ENCODE measurements at regions not wholly inside any gene's neighbourhood (a gene's known extent, or its start where the extent isn't known, plus 50 kb on each side); places are given as distances from the start of the nearest gene placed in this dataset.
"Not testable (repeated sequence)": the region's sequence is repeated elsewhere in the genome, so short reads cannot be mapped to it uniquely, and the experiment has no call there.

DNA sequence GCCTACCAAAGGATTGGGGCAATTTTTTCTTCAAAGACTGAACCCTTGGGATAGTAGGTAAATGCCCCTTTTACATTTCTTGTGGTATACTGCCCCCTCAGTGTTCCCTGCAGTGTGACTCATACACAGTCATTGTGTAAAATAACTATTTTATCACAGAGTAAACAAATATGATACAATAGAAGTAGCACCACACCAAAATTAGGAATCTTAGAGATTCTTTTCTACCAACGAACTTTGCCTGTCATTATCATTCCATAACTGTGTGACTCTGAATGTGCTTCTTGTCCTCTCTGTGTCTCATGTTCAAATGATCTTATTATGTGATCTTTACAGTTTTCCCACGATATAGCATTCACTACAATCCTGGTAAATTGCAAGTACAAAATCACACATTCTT, 517.0 kb downstream of the ZIC3 start (continued):
- TF ChIP-seq, protein P1, sequence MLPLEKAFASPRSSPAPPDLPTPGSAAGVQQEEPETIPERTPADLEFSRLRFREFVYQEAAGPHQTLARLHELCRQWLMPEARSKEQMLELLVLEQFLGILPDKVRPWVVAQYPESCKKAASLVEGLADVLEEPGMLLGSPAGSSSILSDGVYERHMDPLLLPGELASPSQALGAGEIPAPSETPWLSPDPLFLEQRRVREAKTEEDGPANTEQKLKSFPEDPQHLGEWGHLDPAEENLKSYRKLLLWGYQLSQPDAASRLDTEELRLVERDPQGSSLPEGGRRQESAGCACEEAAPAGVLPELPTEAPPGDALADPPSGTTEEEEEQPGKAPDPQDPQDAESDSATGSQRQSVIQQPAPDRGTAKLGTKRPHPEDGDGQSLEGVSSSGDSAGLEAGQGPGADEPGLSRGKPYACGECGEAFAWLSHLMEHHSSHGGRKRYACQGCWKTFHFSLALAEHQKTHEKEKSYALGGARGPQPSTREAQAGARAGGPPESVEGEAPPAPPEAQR (CRISPR knock-in tag; IDR thresholded peaks at IDR 0.05): no peak
- no peak for TF ChIP-seq NR3C1 (CRISPR knock-in tag; conservative IDR thresholded peaks at IDR 0.05; ENCODE audit: low read depth)
- TF ChIP-seq, protein P2, sequence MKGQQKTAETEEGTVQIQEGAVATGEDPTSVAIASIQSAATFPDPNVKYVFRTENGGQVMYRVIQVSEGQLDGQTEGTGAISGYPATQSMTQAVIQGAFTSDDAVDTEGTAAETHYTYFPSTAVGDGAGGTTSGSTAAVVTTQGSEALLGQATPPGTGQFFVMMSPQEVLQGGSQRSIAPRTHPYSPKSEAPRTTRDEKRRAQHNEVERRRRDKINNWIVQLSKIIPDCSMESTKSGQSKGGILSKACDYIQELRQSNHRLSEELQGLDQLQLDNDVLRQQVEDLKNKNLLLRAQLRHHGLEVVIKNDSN (CRISPR knock-in tag; IDR thresholded peaks at IDR 0.05): no peak
- TF ChIP-seq SP1 (CRISPR knock-in tag; conservative IDR thresholded peaks at IDR 0.05): no peak
- TF ChIP-seq, protein P3, sequence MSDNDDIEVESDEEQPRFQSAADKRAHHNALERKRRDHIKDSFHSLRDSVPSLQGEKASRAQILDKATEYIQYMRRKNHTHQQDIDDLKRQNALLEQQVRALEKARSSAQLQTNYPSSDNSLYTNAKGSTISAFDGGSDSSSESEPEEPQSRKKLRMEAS (CRISPR knock-in tag; IDR thresholded peaks at IDR 0.05): no peak
- no peak for TF ChIP-seq NR1H2 (CRISPR knock-in tag; IDR thresholded peaks at IDR 0.05)
- no peak for TF ChIP-seq ATF1 (CRISPR knock-in tag; IDR thresholded peaks at IDR 0.05)

DNA sequence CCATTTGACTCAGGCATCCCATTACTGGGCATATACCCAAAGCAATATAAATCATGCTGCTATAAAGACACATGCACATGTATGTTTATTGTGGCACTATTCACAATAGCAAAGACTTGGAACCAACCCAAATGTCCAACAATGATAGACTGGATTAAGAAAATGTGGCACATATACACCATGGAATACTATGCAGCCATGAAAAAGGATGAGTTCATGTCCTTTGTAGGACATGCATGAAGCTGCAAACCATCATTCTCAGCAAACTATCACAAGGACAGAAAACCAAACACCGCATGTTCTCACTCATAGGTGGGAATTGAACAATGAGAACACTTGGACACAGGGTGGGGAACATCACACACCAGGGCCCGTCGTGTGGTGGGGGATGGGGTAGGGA, 545.0 kb downstream of the ZIC3 start:
- CTCF ChIA-PET; H3K9me3 Mint-ChIP-seq; H3K27me3 Mint-ChIP-seq (ENCODE audit: low read depth); H3K4me3 Mint-ChIP-seq; H3K36me3 Mint-ChIP-seq; H3K27ac Mint-ChIP-seq; POLR2A ChIA-PET; ATAC-seq; DNase-seq (ENCODE audit: low spot score): not testable (repeated sequence)
- peaks cover 19% of the 10 kb centered on the region for H3K4me1 Mint-ChIP-seq

DNA sequence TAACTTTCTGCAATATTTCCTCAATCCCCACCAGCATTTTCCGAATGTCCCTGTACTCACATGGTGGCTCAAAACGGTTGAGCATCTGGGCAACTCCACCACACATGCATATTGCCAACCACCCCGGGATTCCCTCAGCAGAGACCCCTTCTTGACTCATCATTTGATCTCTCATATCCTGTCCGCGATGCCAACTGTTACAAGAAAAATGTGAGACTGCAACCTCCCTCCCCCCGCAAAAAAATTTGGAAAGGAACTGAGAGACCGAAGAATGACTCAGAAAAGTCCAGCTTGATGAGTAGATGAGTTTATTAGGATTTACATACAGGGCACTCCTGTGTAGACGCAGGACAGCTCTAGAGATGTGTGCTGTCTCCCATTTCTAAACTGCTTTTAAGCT, 561.4 kb downstream of the ZIC3 start:
- Mint-ChIP-seq H3K4me3 (no peak overlapping the region), H3K36me3 (no peaks in the 10 kb centered on the region), H3K27ac (no peak overlapping the region), H3K27me3 (ENCODE audit: low read depth) (peaks cover 2% of the 10 kb centered on the region; the same call in 1 of the 2 replicates), H3K9me3 (no peaks in the 10 kb centered on the region), H3K4me1 (peaks cover 13% of the 10 kb centered on the region)
- ATAC-seq (no peak), DNase-seq (ENCODE audit: low spot score) (no peak)
- TF ChIP-seq CBFB (CRISPR knock-in tag; IDR thresholded peaks at IDR 0.05; ENCODE audit: low read depth) (no peak), ZNF423 (CRISPR knock-in tag; IDR thresholded peaks at IDR 0.05) (no peak), NFATC4 (CRISPR knock-in tag; IDR thresholded peaks at IDR 0.05) (no peak), GRHL2 (CRISPR knock-in tag; IDR thresholded peaks at IDR 0.05; ENCODE audit: insufficient replicate concordance, severe bottlenecking) (no peak), ZNF219 (CRISPR knock-in tag; IDR thresholded peaks at IDR 0.05; ENCODE audit: borderline replicate concordance) (no peak)
- TF ChIP-seq, protein P1 (CRISPR knock-in tag; IDR thresholded peaks at IDR 0.05): no peak
- TF ChIP-seq, protein P4, sequence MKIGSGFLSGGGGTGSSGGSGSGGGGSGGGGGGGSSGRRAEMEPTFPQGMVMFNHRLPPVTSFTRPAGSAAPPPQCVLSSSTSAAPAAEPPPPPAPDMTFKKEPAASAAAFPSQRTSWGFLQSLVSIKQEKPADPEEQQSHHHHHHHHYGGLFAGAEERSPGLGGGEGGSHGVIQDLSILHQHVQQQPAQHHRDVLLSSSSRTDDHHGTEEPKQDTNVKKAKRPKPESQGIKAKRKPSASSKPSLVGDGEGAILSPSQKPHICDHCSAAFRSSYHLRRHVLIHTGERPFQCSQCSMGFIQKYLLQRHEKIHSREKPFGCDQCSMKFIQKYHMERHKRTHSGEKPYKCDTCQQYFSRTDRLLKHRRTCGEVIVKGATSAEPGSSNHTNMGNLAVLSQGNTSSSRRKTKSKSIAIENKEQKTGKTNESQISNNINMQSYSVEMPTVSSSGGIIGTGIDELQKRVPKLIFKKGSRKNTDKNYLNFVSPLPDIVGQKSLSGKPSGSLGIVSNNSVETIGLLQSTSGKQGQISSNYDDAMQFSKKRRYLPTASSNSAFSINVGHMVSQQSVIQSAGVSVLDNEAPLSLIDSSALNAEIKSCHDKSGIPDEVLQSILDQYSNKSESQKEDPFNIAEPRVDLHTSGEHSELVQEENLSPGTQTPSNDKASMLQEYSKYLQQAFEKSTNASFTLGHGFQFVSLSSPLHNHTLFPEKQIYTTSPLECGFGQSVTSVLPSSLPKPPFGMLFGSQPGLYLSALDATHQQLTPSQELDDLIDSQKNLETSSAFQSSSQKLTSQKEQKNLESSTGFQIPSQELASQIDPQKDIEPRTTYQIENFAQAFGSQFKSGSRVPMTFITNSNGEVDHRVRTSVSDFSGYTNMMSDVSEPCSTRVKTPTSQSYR (CRISPR knock-in tag; IDR thresholded peaks at IDR 0.05): no peak
- TF ChIP-seq, protein P5, sequence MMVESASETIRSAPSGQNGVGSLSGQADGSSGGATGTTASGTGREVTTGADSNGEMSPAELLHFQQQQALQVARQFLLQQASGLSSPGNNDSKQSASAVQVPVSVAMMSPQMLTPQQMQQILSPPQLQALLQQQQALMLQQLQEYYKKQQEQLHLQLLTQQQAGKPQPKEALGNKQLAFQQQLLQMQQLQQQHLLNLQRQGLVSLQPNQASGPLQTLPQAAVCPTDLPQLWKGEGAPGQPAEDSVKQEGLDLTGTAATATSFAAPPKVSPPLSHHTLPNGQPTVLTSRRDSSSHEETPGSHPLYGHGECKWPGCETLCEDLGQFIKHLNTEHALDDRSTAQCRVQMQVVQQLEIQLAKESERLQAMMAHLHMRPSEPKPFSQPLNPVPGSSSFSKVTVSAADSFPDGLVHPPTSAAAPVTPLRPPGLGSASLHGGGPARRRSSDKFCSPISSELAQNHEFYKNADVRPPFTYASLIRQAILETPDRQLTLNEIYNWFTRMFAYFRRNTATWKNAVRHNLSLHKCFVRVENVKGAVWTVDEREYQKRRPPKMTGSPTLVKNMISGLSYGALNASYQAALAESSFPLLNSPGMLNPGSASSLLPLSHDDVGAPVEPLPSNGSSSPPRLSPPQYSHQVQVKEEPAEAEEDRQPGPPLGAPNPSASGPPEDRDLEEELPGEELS (CRISPR knock-in tag; IDR thresholded peaks at IDR 0.05): no peak
- POLR2A ChIA-PET: no interaction called here
- CTCF ChIA-PET: interaction anchor here (1.3 to 1.9 kb wide), 4 partner anchors 12 to 614 kb away, joined by 4 to 7 read pairs (median 4); no protein-coding TSS in a partner anchor
